NCI-H2107 treated with DMSO at 0.1 percent for 48 hours (cell line): ENCODE measurements at regions not wholly inside any gene's neighbourhood (a gene's known extent, or its start where the extent isn't known, plus 50 kb on each side); places are given as distances from the start of the nearest gene placed in this dataset.
A peak's percentile ranks its signal among the peaks of the same experiment; 100 is the strongest.
"Not testable (repeated sequence)": the region's sequence is repeated elsewhere in the genome, so short reads cannot be mapped to it uniquely, and the experiment has no call there.

Experiments used
- DNase-seq: peaks from one replicate; lab custom pipeline; 2025; ENCODE audit not compliant: unreplicated experiment; lab: John Stamatoyannopoulos, UW

DNA sequence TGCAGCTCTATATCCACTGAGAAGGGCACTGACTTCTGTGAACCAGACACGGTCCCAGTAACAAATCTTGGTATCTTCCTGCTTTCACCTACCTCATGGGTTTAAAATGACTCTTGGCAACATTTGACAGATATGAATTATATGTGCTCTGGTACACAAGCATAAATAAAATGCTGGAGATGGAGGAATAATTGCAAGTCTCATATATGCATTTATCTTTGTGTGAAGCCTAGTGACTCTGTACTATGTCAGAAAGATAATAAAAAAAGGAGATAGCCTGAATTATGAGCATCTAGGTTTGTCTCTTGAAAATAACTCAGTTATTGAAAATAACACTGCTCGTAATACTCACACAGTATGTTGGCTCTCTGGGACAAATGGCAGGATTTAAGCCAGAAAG lies 167.1 kb upstream of the CRBN start:
- no peak for DNase-seq

DNA sequence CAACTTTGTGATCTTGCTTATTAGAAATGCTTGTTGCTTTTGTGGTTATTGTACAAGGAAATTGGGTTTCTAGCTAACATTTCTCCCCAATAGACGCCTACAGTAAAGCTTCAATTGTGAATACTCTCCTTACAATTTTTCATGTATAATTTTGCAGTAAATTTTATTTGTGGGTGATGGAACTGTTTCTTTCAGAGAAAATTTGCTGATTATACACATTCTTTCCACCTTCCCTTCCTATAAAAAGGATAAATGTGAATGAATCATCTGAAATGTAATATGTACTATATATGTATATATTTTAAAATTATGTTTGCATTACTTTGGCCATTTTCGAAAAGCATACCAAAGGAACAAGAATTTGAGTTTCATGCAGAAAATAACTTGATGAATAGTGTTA lies 162.7 kb upstream of the CRBN start:
- no peak for DNase-seq

DNA sequence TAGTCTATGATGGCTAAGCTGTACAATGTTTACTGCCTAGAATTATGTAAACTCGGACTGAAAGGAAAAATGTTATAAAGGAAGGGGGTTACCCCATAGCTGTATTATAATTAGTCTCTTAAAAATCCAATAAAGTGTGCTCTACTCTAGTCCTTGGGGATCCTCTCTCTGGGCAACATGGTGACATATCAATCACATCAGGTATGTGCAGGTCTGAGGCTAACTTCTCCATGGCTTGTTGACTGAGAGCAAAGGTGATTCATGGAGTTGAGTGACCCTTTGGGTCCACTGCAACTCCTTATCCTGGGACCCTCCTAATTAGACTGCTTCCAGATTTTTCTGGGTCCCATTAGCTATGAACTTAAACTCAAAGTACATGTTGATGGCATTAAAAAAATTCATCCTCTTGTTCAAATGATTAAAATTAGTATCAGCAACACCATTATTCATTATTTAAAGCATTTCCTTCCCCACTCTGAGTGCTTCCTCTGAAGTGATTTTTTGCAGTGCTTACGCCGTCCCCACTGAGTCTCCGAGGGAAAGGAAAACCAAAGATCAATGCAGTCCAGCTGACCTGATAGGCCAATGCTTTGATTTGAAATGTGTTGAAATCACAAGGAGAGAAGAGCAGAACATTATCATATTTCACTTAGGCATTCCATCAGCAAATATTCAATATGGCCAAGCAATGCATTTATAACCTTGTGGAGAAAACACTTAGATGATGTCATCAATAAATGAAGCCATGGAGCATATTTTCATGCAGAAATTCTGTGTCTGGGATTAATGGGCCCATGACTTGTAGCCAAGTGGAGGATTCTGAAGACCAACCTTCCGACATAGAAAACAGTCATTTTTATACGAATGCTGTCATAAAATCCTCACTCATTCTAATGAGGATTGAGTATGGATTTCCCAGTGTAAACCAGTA lies 161.7 kb upstream of the CRBN start:
- DNase-seq, result no peak

- no peak for DNase-seq
Measured at GRCh38 chr3:3340526-3340925, 161.0 kb upstream of the CRBN start.

GRCh38 chr3:3335903-3336302 lies 156.4 kb upstream of the CRBN start:
- no peak for DNase-seq

- no peak for DNase-seq
Measured at GRCh38 chr3:3334491-3334890, 155.0 kb upstream of the CRBN start.

DNA sequence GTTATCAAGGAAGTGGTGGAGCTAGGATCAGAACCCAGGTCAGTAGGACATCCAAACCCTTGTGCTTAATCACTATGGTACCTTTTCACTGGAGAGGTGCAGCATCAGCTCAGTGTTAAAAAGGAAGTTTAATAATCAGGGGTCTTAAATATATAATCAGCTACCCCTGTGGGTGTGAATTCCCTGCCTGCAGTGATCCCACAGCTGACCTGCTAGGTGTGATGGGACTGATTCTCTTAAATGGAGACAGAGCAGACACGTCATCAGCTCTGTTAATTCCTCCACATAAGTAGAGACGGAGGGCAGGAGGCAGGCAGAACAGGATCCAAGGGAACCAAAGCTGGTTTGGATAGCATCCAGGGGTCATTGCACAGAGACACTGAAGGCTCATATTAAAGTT lies 154.1 kb upstream of the CRBN start:
- no peak for DNase-seq

GRCh38 chr3:3316521-3316920 lies 137.0 kb upstream of the CRBN start:
- DNase-seq, result no peak

GRCh38 chr3:3315846-3316245 lies 136.4 kb upstream of the CRBN start:
- DNase-seq, result no peak

- DNase-seq, result no peak
Measured at GRCh38 chr3:3309887-3310286, 130.4 kb upstream of the CRBN start.

GRCh38 chr3:3308809-3309208 lies 129.3 kb upstream of the CRBN start:
- no peak for DNase-seq

- DNase-seq, result no peak
Measured at GRCh38 chr3:3307491-3307890, 128.0 kb upstream of the CRBN start.

DNA sequence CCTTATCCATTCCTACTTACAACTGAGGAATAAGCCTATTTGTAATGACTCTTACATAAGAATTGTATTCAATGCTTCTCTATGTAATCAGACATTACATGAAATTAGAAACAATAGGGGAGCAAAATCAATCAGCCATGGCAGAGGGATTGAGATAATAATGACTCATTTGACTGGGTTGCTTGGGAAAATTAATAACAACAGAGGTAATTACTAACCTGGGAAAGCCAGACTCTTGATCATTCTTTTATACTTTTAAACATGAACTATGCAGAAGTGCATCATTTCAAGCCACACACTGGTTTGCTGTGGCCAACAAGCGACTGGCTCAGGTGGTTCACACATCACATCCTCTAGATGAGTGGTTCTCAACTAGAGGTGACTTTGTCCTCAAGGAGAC lies 126.3 kb upstream of the CRBN start:
- no peak for DNase-seq

GRCh38 chr3:3305084-3305483 lies 125.6 kb upstream of the CRBN start:
- no peak for DNase-seq

- no peak for DNase-seq
Measured at GRCh38 chr3:3303636-3304035, 124.1 kb upstream of the CRBN start.

DNA sequence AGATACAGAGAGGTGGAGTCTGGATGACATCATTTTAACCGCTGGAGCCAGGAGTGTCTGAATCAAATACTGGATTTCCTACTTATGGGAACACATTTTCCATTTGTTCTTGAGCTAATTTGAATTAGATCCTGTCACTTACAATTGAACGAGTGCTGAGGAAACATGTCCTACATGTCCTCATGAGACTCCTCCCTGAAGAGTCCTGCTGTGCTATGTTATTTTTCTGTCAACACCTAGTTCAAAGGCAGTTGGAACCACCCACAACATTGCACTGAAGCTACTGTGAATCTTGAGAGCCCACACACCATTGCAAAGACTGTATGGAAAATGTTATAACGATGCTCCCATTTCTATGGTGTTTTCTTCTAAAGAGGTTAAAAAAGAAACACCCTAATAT lies 123.5 kb upstream of the CRBN start:
- DNase-seq, result no peak

DNA sequence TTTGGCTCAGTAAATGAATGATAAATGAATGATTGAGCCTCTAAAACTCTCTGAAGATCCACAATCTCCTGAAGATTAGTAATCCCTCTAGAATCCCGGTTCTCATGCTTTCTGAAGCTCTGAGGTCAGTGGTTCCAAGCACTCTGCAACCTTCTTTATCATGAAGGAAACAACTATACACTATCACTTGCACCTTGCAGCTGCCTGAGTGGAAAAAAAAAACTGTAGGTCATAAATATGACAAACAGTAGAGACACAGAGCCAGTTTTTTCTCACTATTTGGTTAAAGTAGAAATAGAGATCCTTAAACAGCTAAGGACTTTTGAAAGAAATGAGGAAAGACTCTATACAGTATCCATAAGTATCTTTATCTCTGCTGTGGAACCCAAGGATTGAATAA lies 122.0 kb upstream of the CRBN start:
- no peak for DNase-seq

DNA sequence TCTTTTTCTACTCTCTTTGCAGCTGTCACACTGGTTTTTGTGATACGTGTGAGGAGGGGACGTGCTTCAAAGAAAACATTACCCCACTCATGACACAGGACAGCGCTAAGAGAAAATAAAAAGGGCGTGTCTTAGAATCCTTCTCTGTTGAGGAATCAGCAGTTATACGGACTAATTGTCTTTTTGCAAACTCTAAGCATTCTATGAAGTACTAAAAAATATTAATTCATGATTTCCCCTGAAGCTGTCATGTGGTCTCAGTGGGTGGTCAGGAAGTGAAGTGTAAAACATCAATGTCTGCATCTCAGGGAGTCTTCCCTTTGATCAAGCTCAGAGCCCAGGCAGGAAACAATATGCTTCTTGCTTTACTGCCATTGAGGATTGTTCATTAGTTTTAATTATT lies 117.5 kb upstream of the CRBN start:
- DNase-seq, result no peak

DNA sequence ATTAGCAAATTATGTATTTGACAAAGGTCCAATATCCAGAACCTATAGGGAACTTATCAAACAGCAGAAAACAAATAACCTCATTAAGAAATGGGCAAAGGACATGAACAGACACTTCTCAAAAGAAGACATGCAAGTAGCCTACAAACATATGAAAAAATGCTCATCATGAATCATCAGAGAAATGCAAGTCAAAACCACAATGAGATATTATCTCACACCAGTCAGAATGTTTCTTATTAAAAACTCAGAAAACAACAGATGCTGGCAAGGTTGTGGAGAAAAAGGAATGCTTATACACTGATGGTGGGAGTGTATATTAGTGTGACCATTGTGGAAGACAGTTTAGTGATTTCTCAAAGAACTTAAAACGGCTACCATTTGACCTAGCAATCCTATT lies 116.1 kb upstream of the CRBN start:
- DNase-seq, result no peak

GRCh38 chr3:3291756-3292283 lies 112.3 kb upstream of the CRBN start:
- not testable (repeated sequence) for DNase-seq

GRCh38 chr3:3288255-3288654 lies 108.8 kb upstream of the CRBN start:
- peak; percentile 3 for DNase-seq

DNA sequence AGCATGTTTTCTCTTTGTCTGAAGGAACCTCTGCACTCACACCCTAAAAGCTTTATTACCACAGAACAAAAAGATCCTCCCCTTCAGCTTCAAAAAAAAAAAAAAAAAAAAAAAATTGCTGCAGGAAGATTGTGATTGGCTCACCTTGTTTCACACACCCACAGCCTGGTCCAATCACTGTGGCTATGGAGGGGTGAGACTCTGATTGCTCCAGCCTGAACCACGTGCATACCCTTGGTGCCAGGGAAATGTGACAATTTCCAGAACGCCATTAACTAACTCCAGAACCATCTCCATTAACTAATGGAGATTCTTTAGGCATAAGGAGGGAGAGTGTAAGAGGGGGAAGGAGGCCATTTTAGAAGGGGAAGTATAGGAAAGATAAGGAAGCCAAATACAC lies 106.5 kb upstream of the CRBN start:
- no peak for DNase-seq

DNA sequence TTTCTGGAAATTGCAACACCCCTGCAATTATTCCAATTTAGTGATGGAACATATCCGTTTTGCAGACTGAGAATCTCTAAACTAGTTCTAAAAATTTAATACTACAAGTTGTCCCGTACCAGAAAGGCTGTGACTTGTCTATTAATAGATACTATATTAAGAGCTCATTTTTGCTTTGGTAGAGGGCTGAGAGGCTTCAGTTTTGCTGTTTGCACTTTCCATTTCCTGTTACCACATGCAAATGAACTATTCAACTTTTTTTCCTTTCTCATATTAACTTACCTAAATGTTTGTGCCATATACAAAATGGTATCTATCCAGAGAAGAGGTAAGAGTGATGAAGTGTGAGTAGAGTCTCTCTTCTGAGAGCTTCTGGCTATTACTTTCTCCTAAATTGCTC lies 101.5 kb upstream of the CRBN start:
- no peak for DNase-seq
